IMR-90 (cell line): ENCODE measurements at regions not wholly inside any gene's neighbourhood (a gene's known extent, or its start where the extent isn't known, plus 50 kb on each side); places are given as distances from the start of the nearest gene placed in this dataset.

Source experiments
- ATAC-seq: fragments of 200-7000 bp; cut with Tn5 transposase; 2 replicates; pipeline ENCODE4 v1.9.1; 2020; ENCODE audit warnings: low read depth, mild to moderate bottlenecking, moderate library complexity
- BruUV-seq: library from RNA; stranded (reverse); fragments of 400-500 nt; replicated peaks from 2 replicates; lab custom pipeline; 2021; lab: Mats Ljungman, UMichigan
- CTCF ChIA-PET: fragments of 300-600 bp; formaldehyde crosslinking; extraction: SDS; loops from one replicate; lab custom pipeline; 2021; ENCODE audit warnings: antibody characterized with exemption; lab: Yijun Ruan, JAX
- POLR2A ChIA-PET: fragments of 300-600 bp; sonication (Branson Sonifier 250); formaldehyde crosslinking; loops from one replicate; lab custom pipeline; 2022; ENCODE audit warnings: antibody characterized with exemption; ENCODE audit not compliant: unreplicated experiment; lab: Charles Lee
- DNase-seq: peaks from one replicate; pipeline ENCODE4 v3.0.0; 2013
- H2AFZ ChIP-seq: replicated peaks from 2 replicates; pipeline ENCODE3; 2013; ENCODE audit warnings: low read length, mild to moderate bottlenecking; ENCODE audit not compliant: poor library complexity
- H2AK5ac ChIP-seq: 2 replicates; pipeline ENCODE4 v1.6.1; 2013; ENCODE audit warnings: low read depth, low read length, inconsistent platforms
- H2AK9ac ChIP-seq: replicated peaks from 2 replicates; pipeline ENCODE3; 2013; ENCODE audit warnings: mild to moderate bottlenecking, low read depth, low read length, moderate library complexity; ENCODE audit not compliant: poor library complexity
- H2BK120ac ChIP-seq: 2 replicates; pipeline ENCODE4 v1.6.1; 2013; ENCODE audit warnings: low read depth, low read length, inconsistent platforms
- H2BK15ac ChIP-seq: 3 replicates; pipeline ENCODE4 v1.6.1; 2013; ENCODE audit warnings: low read depth, low read length, inconsistent platforms
- H2BK20ac ChIP-seq: 2 replicates; pipeline ENCODE4 v1.6.1; 2013; ENCODE audit warnings: low read depth, mild to moderate bottlenecking, inconsistent platforms, low read length, moderate library complexity
- H2BK5ac ChIP-seq: 2 replicates; pipeline ENCODE4 v1.6.1; 2013; ENCODE audit warnings: mild to moderate bottlenecking, low read depth, low read length, inconsistent platforms; ENCODE audit not compliant: poor library complexity, severe bottlenecking
- H3K14ac ChIP-seq: replicated peaks from 2 replicates; pipeline ENCODE4 v1.6.1; 2013; ENCODE audit warnings: low read depth, low read length, inconsistent platforms
- H3K18ac ChIP-seq: 2 replicates; pipeline ENCODE4 v1.6.1; 2013; ENCODE audit warnings: low read depth, low read length, control low read depth
- H3K23ac ChIP-seq: 2 replicates; pipeline ENCODE4 v1.6.1; 2013; ENCODE audit warnings: low read depth, low read length, inconsistent platforms
- H3K27ac ChIP-seq: 2 replicates; pipeline ENCODE4 v1.5.1; 2013; ENCODE audit warnings: mild to moderate bottlenecking, control low read depth, low read length; ENCODE audit not compliant: insufficient read depth
- H3K27me3 ChIP-seq: 2 replicates; pipeline ENCODE4 v1.6.1; 2013; ENCODE audit warnings: low read length; ENCODE audit not compliant: control insufficient read depth, insufficient read depth
- H3K36me3 ChIP-seq: 2 replicates; pipeline ENCODE4 v1.6.1; 2013; ENCODE audit warnings: low read length, mixed read lengths; ENCODE audit not compliant: control insufficient read depth, insufficient read depth
- H3K4ac ChIP-seq: 2 replicates; pipeline ENCODE4 v1.6.1; 2013; ENCODE audit warnings: low read depth, low read length, inconsistent platforms
- H3K4me1 ChIP-seq: 2 replicates; pipeline ENCODE4 v1.6.1; 2013; ENCODE audit warnings: low read length, mixed read lengths; ENCODE audit not compliant: control insufficient read depth, insufficient read depth
- H3K4me2 ChIP-seq: 2 replicates; pipeline ENCODE4 v1.6.1; 2013; ENCODE audit warnings: low read depth, mild to moderate bottlenecking, control low read depth, low read length, moderate library complexity
- H3K4me3 ChIP-seq: 2 replicates; pipeline ENCODE4 v1.5.1; 2013; ENCODE audit warnings: low read depth, mild to moderate bottlenecking, control low read depth, low read length, moderate library complexity; ENCODE audit not compliant: insufficient read depth
- H3K56ac ChIP-seq: 2 replicates; pipeline ENCODE4 v1.6.1; 2013; ENCODE audit warnings: low read length, inconsistent platforms; ENCODE audit not compliant: insufficient read depth; ENCODE audit errors: extremely low read depth
- H3K79me1 ChIP-seq, 2 experiments: 2 replicates each; pipeline ENCODE4 v1.6.1; 2013; ENCODE audit warnings: low read length in 2 of 2, inconsistent platforms in 1 of 2, low read depth in 1 of 2
- H3K9ac ChIP-seq: 2 replicates; pipeline ENCODE4 v1.6.1; 2013; ENCODE audit warnings: low read depth, low read length, control low read depth
- H3K9me1 ChIP-seq: 2 replicates; pipeline ENCODE4 v1.6.1; 2013; ENCODE audit warnings: low read length, inconsistent platforms; ENCODE audit not compliant: insufficient read depth
- H3K9me3 ChIP-seq: 2 replicates; pipeline ENCODE4 v1.6.1; 2013; ENCODE audit warnings: low read length; ENCODE audit not compliant: control insufficient read depth, insufficient read depth
- H4K20me1 ChIP-seq: 2 replicates; pipeline ENCODE4 v1.6.1; 2013; ENCODE audit warnings: low read length, inconsistent platforms; ENCODE audit not compliant: insufficient read depth
- H4K5ac ChIP-seq: 2 replicates; pipeline ENCODE4 v1.6.1; 2013; ENCODE audit warnings: mild to moderate bottlenecking, low read depth, low read length, control low read depth
- H4K8ac ChIP-seq, 2 experiments: 2 replicates each; pipeline ENCODE4 v1.6.1; 2013; ENCODE audit warnings: low read depth in 2 of 2, low read length in 2 of 2, control low read depth in 1 of 2, inconsistent platforms in 1 of 2
- H4K91ac ChIP-seq: 2 replicates; pipeline ENCODE4 v1.6.1; 2013; ENCODE audit warnings: low read depth, low read length, inconsistent platforms; ENCODE audit not compliant: insufficient read depth
- BHLHE40 ChIP-seq: fragments of 150-350 bp; IDR thresholded peaks from 2 replicates; pipeline ENCODE4 v1.6.1; 2016; ENCODE audit warnings: mild to moderate bottlenecking, low read depth, low read length
- CEBPB ChIP-seq: IDR thresholded peaks from 2 replicates; pipeline ENCODE4 v1.6.1; 2012; ENCODE audit warnings: low read depth, low read length, improper control_type of control experiment
- CHD1 ChIP-seq: IDR thresholded peaks from 2 replicates; pipeline ENCODE4 v1.6.1; 2012; ENCODE audit warnings: low read depth, low read length, improper control_type of control experiment
- CTCF ChIP-seq: conservative IDR thresholded peaks from 2 replicates; pipeline ENCODE4 v1.5.1; 2012; ENCODE audit warnings: mild to moderate bottlenecking, low read depth, low read length, improper control_type of control experiment
- FOS ChIP-seq: fragments of 150-350 bp; IDR thresholded peaks from 2 replicates; pipeline ENCODE4 v1.6.1; 2016; ENCODE audit warnings: low read depth, low read length
- MAFK ChIP-seq: IDR thresholded peaks from 2 replicates; pipeline ENCODE4 v1.6.1; 2012; ENCODE audit warnings: low read depth, low read length, improper control_type of control experiment
- MAZ ChIP-seq: IDR thresholded peaks from 2 replicates; pipeline ENCODE4 v1.6.1; 2012; ENCODE audit warnings: low read depth, mild to moderate bottlenecking, low read length, improper control_type of control experiment, moderate library complexity, borderline replicate concordance
- MXI1 ChIP-seq: IDR thresholded peaks from 2 replicates; pipeline ENCODE4 v1.6.1; 2012; ENCODE audit warnings: low read depth, mild to moderate bottlenecking, low read length, moderate library complexity, borderline replicate concordance
- NFE2L2 ChIP-seq: fragments of 150-350 bp; IDR thresholded peaks from 2 replicates; pipeline ENCODE4 v1.6.1; 2016; ENCODE audit warnings: low read depth, mild to moderate bottlenecking, low read length
- POLR2A ChIP-seq: IDR thresholded peaks from 2 replicates; pipeline ENCODE4 v1.6.1; 2012; ENCODE audit warnings: mild to moderate bottlenecking, low read depth, low read length
- RAD21 ChIP-seq: IDR thresholded peaks from 2 replicates; pipeline ENCODE4 v1.6.1; 2012; ENCODE audit warnings: low read length, improper control_type of control experiment
- RCOR1 ChIP-seq: IDR thresholded peaks from 2 replicates; pipeline ENCODE4 v1.6.1; 2012; ENCODE audit warnings: mild to moderate bottlenecking, low read length, improper control_type of control experiment; ENCODE audit not compliant: insufficient replicate concordance
- RFX5 ChIP-seq: IDR thresholded peaks from 2 replicates; pipeline ENCODE4 v1.8.0; 2012; ENCODE audit warnings: low read depth, mild to moderate bottlenecking, low read length, moderate library complexity
- SMC3 ChIP-seq: fragments of 150-350 bp; IDR thresholded peaks from 2 replicates; pipeline ENCODE4 v1.6.1; 2016; ENCODE audit warnings: low read depth, mild to moderate bottlenecking, antibody characterized with exemption, low read length, moderate library complexity
- USF2 ChIP-seq: fragments of 150-350 bp; IDR thresholded peaks from 2 replicates; pipeline ENCODE4 v1.6.1; 2017; ENCODE audit warnings: mild to moderate bottlenecking, antibody characterized with exemption, low read length, low read depth
- dilution Hi-C: fragments of 300-500 bp; cut with HindIII; formaldehyde crosslinking; loops from one replicate; pipeline ENCODE4 v1.14.3; 2018; ENCODE audit warnings: low sequenced_read_pairs; ENCODE audit not compliant: unreplicated experiment
- in situ Hi-C: fragments of 300-500 bp; cut with MboI; formaldehyde crosslinking; loops from 3 replicates; pipeline ENCODE4 v1.14.3; 2019; ENCODE audit warnings: low sequenced_read_pairs, inconsistent platforms, mixed read lengths
- intact Hi-C: fragments of 100-400 bp; cut with micrococcal nuclease; formaldehyde crosslinking; loops from 2 replicates; pipeline ENCODE4 v1.10.0; 2022
- TF ChIP-seq, protein P1 (sequence below): fragments of 150-350 bp; IDR thresholded peaks from 2 replicates; pipeline ENCODE4 v1.6.1; 2016; ENCODE audit warnings: low read depth, mild to moderate bottlenecking, low read length, moderate library complexity, borderline replicate concordance

- H3K4me2 ChIP-seq: no peak overlapping the region
- no peaks in the 10 kb centered on the region for H3K27me3 ChIP-seq
- H3K4me1 ChIP-seq: no peaks in the 10 kb centered on the region
- H3K14ac ChIP-seq: no peak overlapping the region
- no peak for TF ChIP-seq FOS
- TF ChIP-seq CEBPB: no peak
- no peak for TF ChIP-seq NFE2L2
- TF ChIP-seq CTCF: no peak
- no peak for TF ChIP-seq CHD1
- TF ChIP-seq RFX5: no peak
- TF ChIP-seq USF2: no peak
- no peak for TF ChIP-seq MAZ
- TF ChIP-seq, protein P1, sequence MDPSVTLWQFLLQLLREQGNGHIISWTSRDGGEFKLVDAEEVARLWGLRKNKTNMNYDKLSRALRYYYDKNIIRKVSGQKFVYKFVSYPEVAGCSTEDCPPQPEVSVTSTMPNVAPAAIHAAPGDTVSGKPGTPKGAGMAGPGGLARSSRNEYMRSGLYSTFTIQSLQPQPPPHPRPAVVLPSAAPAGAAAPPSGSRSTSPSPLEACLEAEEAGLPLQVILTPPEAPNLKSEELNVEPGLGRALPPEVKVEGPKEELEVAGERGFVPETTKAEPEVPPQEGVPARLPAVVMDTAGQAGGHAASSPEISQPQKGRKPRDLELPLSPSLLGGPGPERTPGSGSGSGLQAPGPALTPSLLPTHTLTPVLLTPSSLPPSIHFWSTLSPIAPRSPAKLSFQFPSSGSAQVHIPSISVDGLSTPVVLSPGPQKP: no peak
- TF ChIP-seq MXI1: no peak
- no peak for TF ChIP-seq RCOR1
- no peak for TF ChIP-seq BHLHE40
- no peak for TF ChIP-seq MAFK
- TF ChIP-seq POLR2A: no peak
- TF ChIP-seq RAD21: no peak
- no peak for TF ChIP-seq SMC3
- CTCF ChIA-PET: no interaction called here
- BruUV-seq: no TSS peak
- no peaks in the 10 kb centered on the region for H3K36me3 ChIP-seq
- H4K8ac ChIP-seq: no peak overlapping the region
- H2BK5ac ChIP-seq: no peak overlapping the region
- H3K18ac ChIP-seq: no peak overlapping the region
- no peak overlapping the region for H3K27ac ChIP-seq
- in situ Hi-C loops: no loop called here
- no peak overlapping the region for H3K9ac ChIP-seq
- no peak overlapping the region for H3K4ac ChIP-seq
- H3K4me3 ChIP-seq: no peak overlapping the region
- H2BK120ac ChIP-seq: no peak overlapping the region
- POLR2A ChIA-PET: no interaction called here
- intact Hi-C loops: no loop called here
- DNase-seq: no peak
- H2BK20ac ChIP-seq: no peak overlapping the region
- ATAC-seq: no peak
- H3K23ac ChIP-seq: no peak overlapping the region
- no peak overlapping the region for H3K56ac ChIP-seq
- no peak overlapping the region for H2BK15ac ChIP-seq
- H3K9me3 ChIP-seq: no peaks in the 10 kb centered on the region
- H4K5ac ChIP-seq: no peak overlapping the region
- dilution Hi-C loops: no loop called here
- no peak overlapping the region for H4K91ac ChIP-seq
- H4K20me1 ChIP-seq: no peaks in the 10 kb centered on the region
- H3K9me1 ChIP-seq: no peaks in the 10 kb centered on the region
- no peak overlapping the region for H2AK9ac ChIP-seq
- H2AFZ ChIP-seq: no peak overlapping the region
- no peaks in the 10 kb centered on the region for H3K79me1 ChIP-seq
- no peak overlapping the region for H2AK5ac ChIP-seq
Measured at GRCh38 chr12:98325003-98325402, 190.4 kb upstream of the TMPO start.
